HEK293T (cell line): ENCODE measurements at regions not wholly inside any gene's neighbourhood (a gene's known extent, or its start where the extent isn't known, plus 50 kb on each side); places are given as distances from the start of the nearest gene placed in this dataset.

Experiments used
- CTCF ChIA-PET: fragments of 350-600 bp; formaldehyde crosslinking; extraction: SDS; loops from one replicate; lab custom pipeline; 2021; ENCODE audit warnings: antibody characterized with exemption, inconsistent platforms; lab: Yijun Ruan, JAX
- POLR2A ChIA-PET: fragments of 350-600 bp; formaldehyde crosslinking; extraction: SDS; loops from one replicate; lab custom pipeline; 2020; ENCODE audit warnings: antibody characterized with exemption, inconsistent platforms; lab: Yijun Ruan, JAX
- DNase-seq: peaks from one replicate; pipeline ENCODE4 v3.0.0; 2012; ENCODE audit warnings: mixed read lengths; ENCODE audit errors: extremely low spot score
- ARNT ChIP-seq: fragments of 450-650 bp; IDR thresholded peaks from 2 replicates; pipeline ENCODE4 v1.6.1; 2017; ENCODE audit warnings: mild to moderate bottlenecking
- BHLHE40 ChIP-seq: fragments of 450-650 bp; IDR thresholded peaks from 2 replicates; pipeline ENCODE4 v1.6.1; 2016; ENCODE audit warnings: mild to moderate bottlenecking, moderate library complexity, borderline replicate concordance
- CTBP1 ChIP-seq: fragments of 450-650 bp; IDR thresholded peaks from 2 replicates; pipeline ENCODE4 v1.6.1; 2016; ENCODE audit warnings: borderline replicate concordance
- ELF4 ChIP-seq: fragments of 450-650 bp; IDR thresholded peaks from 2 replicates; pipeline ENCODE4 v1.6.1; 2017; ENCODE audit warnings: antibody characterized with exemption
- FOXA1 ChIP-seq: fragments of 450-650 bp; IDR thresholded peaks from 2 replicates; pipeline ENCODE4 v1.6.1; 2016; ENCODE audit warnings: mild to moderate bottlenecking
- FOXK2 ChIP-seq: fragments of 450-650 bp; IDR thresholded peaks from 2 replicates; pipeline ENCODE4 v1.6.1; 2016; ENCODE audit warnings: mild to moderate bottlenecking
- FOXM1 ChIP-seq: fragments of 450-650 bp; IDR thresholded peaks from 2 replicates; pipeline ENCODE4 v1.6.1; 2017; ENCODE audit warnings: mild to moderate bottlenecking, borderline replicate concordance
- HDGF ChIP-seq: fragments of 450-650 bp; IDR thresholded peaks from 2 replicates; pipeline ENCODE4 v1.6.1; 2017; ENCODE audit warnings: antibody characterized with exemption, borderline replicate concordance
- L3MBTL2 ChIP-seq: fragments of 450-650 bp; conservative IDR thresholded peaks from 2 replicates; pipeline ENCODE4 v1.6.1; 2016; ENCODE audit warnings: mild to moderate bottlenecking
- LEF1 ChIP-seq: fragments of 450-650 bp; IDR thresholded peaks from 2 replicates; pipeline ENCODE4 v1.6.1; 2017; ENCODE audit warnings: mild to moderate bottlenecking, borderline replicate concordance
- NFRKB ChIP-seq: fragments of 450-650 bp; IDR thresholded peaks from 2 replicates; pipeline ENCODE4 v1.6.1; 2016; ENCODE audit warnings: mild to moderate bottlenecking, moderate library complexity
- SP1 ChIP-seq: fragments of 450-650 bp; IDR thresholded peaks from 2 replicates; pipeline ENCODE4 v1.6.1; 2017
- SUZ12 ChIP-seq: fragments of 450-650 bp; IDR thresholded peaks from 2 replicates; pipeline ENCODE4 v1.6.1; 2016; ENCODE audit warnings: mild to moderate bottlenecking
- TARDBP ChIP-seq: fragments of 450-650 bp; IDR thresholded peaks from 2 replicates; pipeline ENCODE4 v1.6.1; 2016
- ZNF384 ChIP-seq: fragments of 450-650 bp; IDR thresholded peaks from 2 replicates; pipeline ENCODE4 v1.6.1; 2016
- TF ChIP-seq, protein P1 (sequence below): fragments of 450-650 bp; IDR thresholded peaks from 2 replicates; pipeline ENCODE4 v1.6.1; 2016

GRCh38 chr9:89716559-89716958, 111.7 kb downstream of the GADD45G start:
- CTCF ChIA-PET: interaction anchor here (0.6 kb wide), 1 partner anchor 371 kb away, joined by 4 read pairs; no protein-coding TSS in a partner anchor
- no peak for DNase-seq
- POLR2A ChIA-PET: no interaction called here
- TF ChIP-seq NFRKB (no peak), SUZ12 (no peak), FOXM1 (no peak), LEF1 (no peak), ARNT (no peak), BHLHE40 (no peak), L3MBTL2 (no peak), ELF4 (no peak), FOXK2 (no peak), CTBP1 (no peak), HDGF (no peak), FOXA1 (no peak), ZNF384 (no peak), SP1 (no peak)
- TF ChIP-seq, protein P1, sequence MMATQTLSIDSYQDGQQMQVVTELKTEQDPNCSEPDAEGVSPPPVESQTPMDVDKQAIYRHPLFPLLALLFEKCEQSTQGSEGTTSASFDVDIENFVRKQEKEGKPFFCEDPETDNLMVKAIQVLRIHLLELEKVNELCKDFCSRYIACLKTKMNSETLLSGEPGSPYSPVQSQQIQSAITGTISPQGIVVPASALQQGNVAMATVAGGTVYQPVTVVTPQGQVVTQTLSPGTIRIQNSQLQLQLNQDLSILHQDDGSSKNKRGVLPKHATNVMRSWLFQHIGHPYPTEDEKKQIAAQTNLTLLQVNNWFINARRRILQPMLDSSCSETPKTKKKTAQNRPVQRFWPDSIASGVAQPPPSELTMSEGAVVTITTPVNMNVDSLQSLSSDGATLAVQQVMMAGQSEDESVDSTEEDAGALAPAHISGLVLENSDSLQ: no peak

DNA sequence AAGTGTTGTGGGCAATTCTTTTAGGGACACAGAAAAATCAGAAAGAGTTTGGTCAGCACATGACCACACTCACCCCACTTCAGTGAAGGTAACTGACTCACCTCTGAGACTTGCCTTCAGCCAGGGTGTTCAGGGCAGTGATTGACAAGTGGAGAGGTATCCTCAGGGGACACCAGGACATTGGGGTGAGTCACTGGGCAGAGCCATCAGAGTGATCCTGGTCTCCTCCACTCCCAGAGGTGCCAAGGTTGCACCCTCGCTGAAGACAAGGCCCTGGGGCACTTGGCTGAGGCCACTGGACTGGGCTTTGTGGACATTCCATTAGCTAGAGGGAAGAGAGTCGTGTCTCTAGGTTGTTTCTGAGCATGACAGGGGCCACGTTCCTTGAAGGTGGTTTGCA, 113.4 kb downstream of the GADD45G start:
- POLR2A ChIA-PET: no interaction called here
- no peak for DNase-seq
- TF ChIP-seq HDGF (no peak), ELF4 (no peak), CTBP1 (no peak), SUZ12 (no peak), NFRKB (no peak), ZNF384 (no peak), L3MBTL2 (no peak), FOXK2 (no peak), TARDBP (no peak), LEF1 (no peak), SP1 (no peak), FOXM1 (no peak), ARNT (no peak), BHLHE40 (no peak)
- TF ChIP-seq, protein P1: no peak
- CTCF ChIA-PET: no interaction called here

GRCh38 chr9:89718651-89719050, 113.8 kb downstream of the GADD45G start:
- DNase-seq: no peak
- CTCF ChIA-PET: no interaction called here
- TF ChIP-seq SP1 (no peak), TARDBP (no peak), LEF1 (no peak), HDGF (no peak), CTBP1 (no peak), BHLHE40 (no peak), ARNT (no peak), FOXK2 (no peak), L3MBTL2 (no peak), FOXA1 (no peak), ZNF384 (no peak), NFRKB (no peak), FOXM1 (no peak)
- POLR2A ChIA-PET: no interaction called here

GRCh38 chr9:89719202-89719601, 114.4 kb downstream of the GADD45G start:
- no peak for DNase-seq
- ChIA-PET CTCF (no interaction called here), POLR2A (no interaction called here)
- TF ChIP-seq HDGF (no peak), FOXK2 (no peak), ZNF384 (no peak), LEF1 (no peak)
- TF ChIP-seq, protein P1: no peak

DNA sequence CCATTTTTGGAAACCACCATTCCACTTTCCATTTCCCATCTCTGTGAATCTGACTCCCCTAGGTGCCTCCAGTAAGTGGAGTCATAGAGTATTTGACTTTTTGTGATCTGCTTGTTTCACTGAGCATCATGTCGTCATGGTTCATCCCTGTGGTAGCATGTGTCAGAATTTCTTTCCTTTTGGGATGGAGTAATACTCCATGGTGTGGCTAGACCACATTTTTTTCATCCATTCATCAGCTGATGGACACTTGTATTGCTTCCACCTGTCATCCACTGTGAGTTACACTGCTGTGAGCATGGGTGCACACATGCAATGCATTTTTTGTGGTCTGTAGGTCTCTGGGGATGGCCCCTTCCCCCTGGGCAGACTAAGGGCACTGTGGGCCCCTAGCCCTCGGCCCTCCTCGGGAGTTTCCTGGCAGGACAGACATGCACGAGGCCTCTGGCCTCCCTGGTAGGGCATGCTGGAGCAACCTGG, 115.9 kb downstream of the GADD45G start:
- POLR2A ChIA-PET: no interaction called here
- TF ChIP-seq ARNT (no peak), FOXM1 (no peak), TARDBP (no peak), FOXA1 (no peak)
- no peak for DNase-seq
- CTCF ChIA-PET: no interaction called here

GRCh38 chr9:89721176-89721700, 116.4 kb downstream of the GADD45G start:
- TF ChIP-seq ELF4: no peak
- TF ChIP-seq, protein P1: no peak
- TF ChIP-seq LEF1: no peak
- POLR2A ChIA-PET: no interaction called here

More at GRCh38 chr9:89721176-89721700, 116.4 kb downstream of the GADD45G start:
- CTCF ChIA-PET: no interaction called here
- DNase-seq: no peak
